Karpas-422 (cell line): ENCODE measurements at regions not wholly inside any gene's neighbourhood (a gene's known extent, or its start where the extent isn't known, plus 50 kb on each side); places are given as distances from the start of the nearest gene placed in this dataset.

ENCODE experiments used
- DNase-seq: peaks from one replicate; pipeline ENCODE4 v3.0.0-alpha.2; 2015
- H2AFZ ChIP-seq: fragments of 200-600 bp; sonication (generic); 2 replicates; pipeline ENCODE4 v1.6.1; 2014; ENCODE audit warnings: antibody characterized with exemption, low read length, mixed read lengths
- H3K27ac ChIP-seq: fragments of 200-600 bp; sonication (generic); 2 replicates; pipeline ENCODE4 v1.5.1; 2014; ENCODE audit warnings: mild to moderate bottlenecking, low read length, moderate library complexity
- H3K27me3 ChIP-seq: fragments of 200-600 bp; sonication (generic); 2 replicates; pipeline ENCODE4 v1.6.1; 2014; ENCODE audit warnings: low read length, mixed read lengths
- H3K36me3 ChIP-seq: fragments of 200-600 bp; sonication (generic); 2 replicates; pipeline ENCODE4 v1.6.1; 2014; ENCODE audit warnings: low read length, mixed read lengths; ENCODE audit not compliant: insufficient read depth
- H3K4me1 ChIP-seq: fragments of 200-600 bp; sonication (generic); 2 replicates; pipeline ENCODE4 v1.6.1; 2014; ENCODE audit warnings: mild to moderate bottlenecking, low read length, mixed read lengths
- H3K4me2 ChIP-seq: fragments of 200-600 bp; sonication (generic); 2 replicates; pipeline ENCODE4 v1.6.1; 2014; ENCODE audit warnings: low read length, low read depth, mild to moderate bottlenecking; ENCODE audit not compliant: poor library complexity, severe bottlenecking
- H3K4me3 ChIP-seq: fragments of 200-600 bp; sonication (generic); 2 replicates; pipeline ENCODE4 v1.5.1; 2014; ENCODE audit warnings: mild to moderate bottlenecking, antibody characterized with exemption, low read length, mixed read lengths
- H3K79me2 ChIP-seq: fragments of 200-600 bp; sonication (generic); 2 replicates; pipeline ENCODE4 v1.6.1; 2014; ENCODE audit warnings: mild to moderate bottlenecking, low read length, mixed read lengths
- H3K9ac ChIP-seq: fragments of 200-600 bp; sonication (generic); 2 replicates; pipeline ENCODE4 v1.6.0; 2014; ENCODE audit warnings: low read length
- H3K9me2 ChIP-seq: fragments of 200-600 bp; sonication (generic), shearing (Covaris generic); replicated peaks from 2 replicates; pipeline ENCODE4 v1.6.0; 2014; ENCODE audit warnings: mild to moderate bottlenecking, low read length, moderate library complexity; ENCODE audit not compliant: insufficient read depth
- H3K9me3 ChIP-seq: fragments of 300-700, 200-600 bp; sonication (generic); 2 replicates; pipeline ENCODE4 v1.6.1; 2014; ENCODE audit warnings: low read length, mixed read lengths
- H4K20me1 ChIP-seq: fragments of 200-600 bp; sonication (generic); 2 replicates; pipeline ENCODE4 v1.6.1; 2014; ENCODE audit warnings: mild to moderate bottlenecking, antibody characterized with exemption, low read length, low read depth; ENCODE audit not compliant: insufficient read depth

DNA sequence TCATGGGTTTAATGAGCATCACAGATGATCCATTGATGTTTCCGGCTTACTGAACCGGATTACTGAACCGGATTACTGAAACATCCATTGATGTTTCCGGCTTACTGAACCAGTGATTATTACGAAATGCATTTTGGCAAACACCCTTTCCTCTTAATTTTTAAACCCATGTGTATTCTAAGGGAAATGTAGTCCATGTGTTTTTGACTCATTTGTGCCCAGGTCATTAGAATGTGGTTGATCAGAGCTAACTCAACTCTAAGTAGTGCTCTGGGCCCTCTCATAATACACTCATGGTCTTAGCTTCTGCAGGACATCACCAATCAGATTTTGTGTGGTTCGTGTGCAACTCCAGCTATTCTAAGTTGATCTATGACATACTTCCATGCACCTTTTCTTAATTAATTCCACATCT lies 141.6 kb downstream of the SPATA18 start:
- H3K27ac ChIP-seq: no peak overlapping the region
- no peaks in the 10 kb centered on the region for H4K20me1 ChIP-seq
- H3K36me3 ChIP-seq: no peaks in the 10 kb centered on the region
- no peak overlapping the region for H3K4me2 ChIP-seq
- no peaks in the 10 kb centered on the region for H3K9me2 ChIP-seq
- H2AFZ ChIP-seq: no peak overlapping the region
- H3K4me3 ChIP-seq: no peak overlapping the region
- no peak for DNase-seq
- H3K9me3 ChIP-seq: no peaks in the 10 kb centered on the region
- no peaks in the 10 kb centered on the region for H3K27me3 ChIP-seq
- H3K4me1 ChIP-seq: no peaks in the 10 kb centered on the region
- H3K79me2 ChIP-seq: no peaks in the 10 kb centered on the region
- no peak overlapping the region for H3K9ac ChIP-seq

DNA sequence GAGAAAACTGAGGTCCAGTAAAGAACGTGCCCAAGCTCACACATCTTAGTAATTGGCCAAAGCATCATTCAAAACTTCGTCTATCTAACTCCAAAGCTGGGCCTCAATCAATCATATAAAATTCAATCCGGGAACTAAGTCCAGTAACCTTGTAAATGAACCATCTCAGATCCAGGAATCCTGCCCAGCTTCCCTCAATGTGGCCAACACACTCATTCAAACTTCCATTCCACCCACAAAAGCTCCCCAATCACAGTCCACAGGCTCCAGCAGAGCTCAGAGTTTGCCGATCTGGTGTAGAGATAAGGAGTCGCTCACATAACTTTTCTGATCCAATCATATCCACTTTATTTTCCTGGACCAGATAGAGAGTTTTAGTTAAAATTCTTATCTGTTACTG lies 144.8 kb downstream of the SPATA18 start:
- Histone ChIP-seq H3K27me3 (no peaks in the 10 kb centered on the region), H3K79me2 (no peaks in the 10 kb centered on the region), H3K27ac (no peak overlapping the region), H3K4me2 (no peak overlapping the region), H3K9me3 (no peaks in the 10 kb centered on the region), H3K4me1 (no peaks in the 10 kb centered on the region), H3K36me3 (no peaks in the 10 kb centered on the region), H2AFZ (no peak overlapping the region), H3K9me2 (no peaks in the 10 kb centered on the region), H3K4me3 (no peak overlapping the region), H3K9ac (no peak overlapping the region), H4K20me1 (no peaks in the 10 kb centered on the region)
- DNase-seq: no peak

DNA sequence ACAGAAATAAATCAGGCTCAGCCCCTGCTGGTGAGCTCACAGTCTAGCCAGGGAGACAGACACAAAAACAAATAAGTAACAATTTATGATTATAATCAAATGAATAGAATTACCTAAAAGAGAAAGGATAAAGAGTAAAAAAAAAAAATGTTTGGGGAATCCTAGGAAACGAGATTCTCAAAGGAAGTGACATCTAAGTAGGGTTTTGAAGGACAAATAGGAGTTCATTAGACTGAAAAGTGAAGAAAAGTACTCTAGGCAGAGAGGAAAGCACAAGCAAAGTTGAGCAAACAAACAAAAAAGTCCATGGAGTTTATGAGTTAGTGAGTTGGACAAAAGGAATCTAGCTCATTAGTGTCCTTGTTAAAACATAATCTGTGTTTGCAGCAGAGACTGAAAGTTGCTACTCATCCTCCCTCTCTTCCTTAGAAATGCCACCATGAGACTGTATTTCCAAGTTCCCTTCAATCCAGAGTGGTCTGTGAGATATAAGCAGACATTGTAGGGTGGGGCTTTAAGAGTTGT lies 145.6 kb downstream of the SPATA18 start:
- H3K79me2 ChIP-seq: no peaks in the 10 kb centered on the region
- H3K9me2 ChIP-seq: no peaks in the 10 kb centered on the region
- no peaks in the 10 kb centered on the region for H4K20me1 ChIP-seq
- no peak overlapping the region for H3K27ac ChIP-seq
- no peak overlapping the region for H3K9ac ChIP-seq
- H3K36me3 ChIP-seq: no peaks in the 10 kb centered on the region
- no peaks in the 10 kb centered on the region for H3K4me1 ChIP-seq
- H3K4me2 ChIP-seq: no peak overlapping the region
- H3K4me3 ChIP-seq: no peak overlapping the region
- no peak overlapping the region for H2AFZ ChIP-seq
- no peaks in the 10 kb centered on the region for H3K27me3 ChIP-seq
- DNase-seq: no peak
- H3K9me3 ChIP-seq: no peaks in the 10 kb centered on the region

DNA sequence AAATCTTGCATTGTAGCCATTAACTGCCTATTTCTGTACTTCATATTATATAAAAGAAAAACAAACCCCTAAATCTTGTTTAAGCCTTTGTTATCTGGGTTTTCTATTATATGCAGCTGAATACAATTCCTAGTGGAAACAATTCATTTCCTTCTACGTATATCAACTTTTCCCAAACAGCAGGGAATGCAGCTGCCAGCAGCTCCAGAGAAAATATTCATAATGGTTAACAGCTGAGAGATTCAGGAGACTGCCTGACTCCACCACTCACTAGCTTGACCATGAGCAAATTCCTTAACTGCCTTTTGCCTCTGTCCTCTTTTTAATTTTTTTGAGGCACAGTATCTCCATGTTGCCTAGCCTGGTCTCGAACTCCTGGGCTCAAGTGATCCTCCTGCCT lies 146.2 kb downstream of the SPATA18 start:
- Histone ChIP-seq H3K4me1 (no peaks in the 10 kb centered on the region), H3K4me3 (no peak overlapping the region), H3K27ac (no peak overlapping the region), H3K27me3 (no peaks in the 10 kb centered on the region), H2AFZ (no peak overlapping the region), H3K9ac (no peak overlapping the region), H4K20me1 (no peaks in the 10 kb centered on the region), H3K4me2 (no peak overlapping the region), H3K9me3 (no peaks in the 10 kb centered on the region), H3K79me2 (no peaks in the 10 kb centered on the region), H3K36me3 (no peaks in the 10 kb centered on the region), H3K9me2 (no peaks in the 10 kb centered on the region)
- DNase-seq: no peak

DNA sequence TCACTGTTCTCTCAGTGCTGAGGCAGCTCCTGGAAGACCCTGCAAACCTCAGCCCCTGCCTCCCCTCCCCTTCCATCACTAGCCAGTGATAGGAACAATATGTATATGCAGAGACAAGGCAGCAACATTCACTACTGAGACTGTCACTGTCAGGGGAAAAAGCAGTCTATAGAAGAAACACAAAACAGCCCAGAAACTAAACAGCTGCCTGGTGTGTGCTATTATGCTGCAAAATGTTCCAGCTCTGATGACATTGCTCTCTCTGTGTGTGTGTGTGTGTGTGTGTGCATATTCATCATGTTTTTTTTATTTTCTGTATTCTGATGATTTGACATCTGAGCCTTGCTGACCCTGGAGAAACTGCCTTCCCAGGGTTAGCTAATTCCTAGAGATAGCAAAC lies 147.2 kb downstream of the SPATA18 start:
- no peaks in the 10 kb centered on the region for H3K27me3 ChIP-seq
- no peak overlapping the region for H3K27ac ChIP-seq
- H3K4me3 ChIP-seq: no peak overlapping the region
- H3K79me2 ChIP-seq: no peaks in the 10 kb centered on the region
- H3K4me2 ChIP-seq: no peak overlapping the region
- H3K9ac ChIP-seq: no peak overlapping the region
- H3K9me2 ChIP-seq: no peaks in the 10 kb centered on the region
- H3K36me3 ChIP-seq: no peaks in the 10 kb centered on the region
- H4K20me1 ChIP-seq: no peaks in the 10 kb centered on the region
- no peak for DNase-seq
- H3K9me3 ChIP-seq: no peaks in the 10 kb centered on the region
- no peak overlapping the region for H2AFZ ChIP-seq
- no peaks in the 10 kb centered on the region for H3K4me1 ChIP-seq

DNA sequence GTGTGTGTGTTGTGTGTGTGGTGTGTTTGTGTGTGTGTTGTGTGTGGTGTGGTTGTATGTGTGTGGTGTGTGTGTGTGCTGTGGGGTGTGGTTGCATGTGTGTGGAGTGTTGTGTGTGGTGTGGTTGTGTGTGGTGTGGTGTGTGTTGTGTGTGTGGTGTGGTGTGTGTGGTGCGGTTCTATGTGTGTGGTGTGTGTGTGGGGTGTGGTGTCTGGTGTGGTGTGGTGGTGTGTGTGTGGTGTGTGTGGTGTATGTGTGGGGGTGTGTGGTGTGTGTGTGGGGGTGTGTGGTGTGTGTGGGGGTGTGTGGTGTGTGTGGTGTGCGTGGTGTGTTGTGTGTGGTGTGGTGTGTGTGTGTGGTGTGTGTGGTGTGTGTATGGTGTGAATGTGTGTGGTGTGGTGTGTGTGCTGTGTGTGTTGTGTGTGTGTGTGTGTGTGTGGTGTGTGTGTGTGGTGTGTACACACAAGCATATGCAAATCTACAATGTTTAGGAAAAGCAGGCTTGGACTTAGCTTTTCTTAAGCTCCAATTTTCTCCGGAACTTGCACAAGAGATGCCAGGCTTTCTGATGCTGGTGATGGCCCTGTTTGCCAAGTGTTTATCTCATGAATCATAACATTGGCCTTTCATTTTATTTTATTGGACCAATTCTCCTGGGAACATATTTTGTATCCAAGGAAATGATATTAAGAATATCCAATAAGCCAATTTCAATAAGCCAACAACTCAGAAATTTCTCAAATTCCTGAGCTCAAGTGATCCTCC lies 148.7 kb downstream of the SPATA18 start:
- DNase-seq: no peak

DNA sequence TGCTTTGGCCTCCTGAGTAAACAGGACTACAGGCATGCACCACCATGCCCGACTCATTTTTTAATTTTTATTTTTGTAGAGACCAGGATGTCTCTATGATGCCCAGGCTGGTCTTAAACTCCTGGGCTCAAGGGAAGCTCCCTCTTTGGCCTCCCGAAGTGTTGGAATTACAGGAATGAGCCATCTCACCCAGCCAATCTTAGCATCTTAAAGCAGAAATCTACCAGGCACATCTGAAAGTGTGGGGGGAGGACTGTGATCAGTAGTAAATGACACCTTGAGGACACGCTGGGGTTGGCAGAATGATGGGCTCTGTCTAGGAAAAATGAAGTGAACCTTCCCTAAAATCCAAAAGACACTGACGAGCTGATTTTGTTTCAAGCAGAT lies 149.2 kb downstream of the SPATA18 start:
- Histone ChIP-seq H4K20me1 (no peaks in the 10 kb centered on the region), H2AFZ (no peak overlapping the region), H3K4me2 (no peak overlapping the region), H3K36me3 (no peaks in the 10 kb centered on the region), H3K4me3 (no peak overlapping the region), H3K9ac (no peak overlapping the region), H3K4me1 (peaks cover 9% of the 10 kb centered on the region), H3K9me3 (no peaks in the 10 kb centered on the region), H3K27me3 (no peaks in the 10 kb centered on the region), H3K79me2 (no peaks in the 10 kb centered on the region), H3K9me2 (no peaks in the 10 kb centered on the region), H3K27ac (no peak overlapping the region)
- DNase-seq: no peak

More for the DNA sequence above, 148.7 kb downstream of the SPATA18 start:
- no peaks in the 10 kb centered on the region for H4K20me1 ChIP-seq
- H2AFZ ChIP-seq: no peak overlapping the region
- H3K27ac ChIP-seq: no peak overlapping the region
- no peak overlapping the region for H3K9ac ChIP-seq
- no peaks in the 10 kb centered on the region for H3K36me3 ChIP-seq
- peaks cover 9% of the 10 kb centered on the region for H3K4me1 ChIP-seq
- H3K4me2 ChIP-seq: no peak overlapping the region
- no peak overlapping the region for H3K4me3 ChIP-seq
- no peaks in the 10 kb centered on the region for H3K9me3 ChIP-seq
- no peaks in the 10 kb centered on the region for H3K27me3 ChIP-seq
- no peaks in the 10 kb centered on the region for H3K79me2 ChIP-seq
- H3K9me2 ChIP-seq: no peaks in the 10 kb centered on the region

DNA sequence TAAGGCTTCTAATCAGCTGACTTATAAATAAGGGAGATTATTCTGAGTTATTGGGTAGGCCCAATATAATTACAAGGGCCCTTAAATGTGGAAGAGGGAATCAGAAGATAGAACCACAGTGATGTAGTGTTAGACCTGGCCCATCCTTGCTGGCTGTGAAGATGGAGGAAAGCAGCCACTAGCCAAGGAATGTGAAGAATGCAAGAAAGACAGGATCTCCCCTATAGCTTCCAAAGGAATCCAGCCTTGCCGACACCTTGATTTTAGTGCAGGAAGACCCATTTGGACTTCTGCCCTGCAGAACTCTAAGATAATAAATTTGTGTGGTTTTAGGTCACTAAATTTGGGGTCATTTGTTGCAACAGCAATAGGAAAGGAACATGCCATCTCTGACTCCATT lies 150.6 kb downstream of the SPATA18 start:
- Histone ChIP-seq H3K4me3 (no peak overlapping the region), H3K9me2 (no peaks in the 10 kb centered on the region), H3K4me1 (peaks cover 9% of the 10 kb centered on the region), H3K9ac (no peak overlapping the region), H2AFZ (no peak overlapping the region), H3K4me2 (no peak overlapping the region), H4K20me1 (no peaks in the 10 kb centered on the region), H3K36me3 (no peaks in the 10 kb centered on the region), H3K27me3 (no peaks in the 10 kb centered on the region), H3K9me3 (no peaks in the 10 kb centered on the region), H3K27ac (no peak overlapping the region), H3K79me2 (no peaks in the 10 kb centered on the region)
- no peak for DNase-seq
